ENCODE measurements at regions not wholly inside any gene's neighbourhood (a gene's known extent, or its start where the extent isn't known, plus 50 kb on each side); places are given as distances from the start of the nearest gene placed in this dataset.

DNA sequence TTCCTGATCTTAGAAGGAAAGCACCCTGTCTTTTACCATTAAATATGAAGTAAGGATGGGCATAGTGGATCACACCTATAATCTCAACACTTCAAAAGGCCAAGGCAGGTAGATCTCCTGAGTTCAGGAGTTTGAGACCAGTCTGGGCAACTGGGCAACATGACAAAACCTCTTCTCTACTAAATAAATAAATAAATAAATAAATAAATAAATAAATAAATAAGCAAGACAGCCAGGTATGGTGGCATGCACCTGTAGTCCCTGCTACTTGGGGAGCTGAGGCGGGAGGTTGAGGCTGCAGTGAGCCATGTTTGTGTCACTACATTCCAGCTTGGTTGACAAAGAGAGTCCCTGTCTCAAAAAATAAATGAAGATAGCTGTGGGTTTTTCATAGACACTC is 313.1 kb downstream of the RPS24 start:
- POLR2A ChIA-PET: no interaction called here
- Histone ChIP-seq H3K4me2 (ENCODE audit: low read length) (no peak overlapping the region), H3K79me2 (ENCODE audit: insufficient read depth, low read length) (no peaks in the 10 kb centered on the region), H3K9ac (ENCODE audit: low read length) (no peak overlapping the region), H3K4me3 (replicated peaks in 1 of 2; ENCODE audit: low read depth in 1 of 2, low read length in 2 of 2) (no peak overlapping the region), H3K27ac (ENCODE audit: low read depth, low read length) (no peak overlapping the region), H3K27me3 (ENCODE audit: insufficient read depth, low read length) (peaks cover 10% of the 10 kb centered on the region; the same call in 1 of the 2 replicates), H3K36me3 (ENCODE audit: control insufficient read depth in 1 of 2, insufficient read depth in 2 of 2, low read length in 2 of 2) (no peaks in the 10 kb centered on the region), H3K9me3 (ENCODE audit: control insufficient read depth in 1 of 2, insufficient read depth in 1 of 2, low read depth in 1 of 2, low read length in 2 of 2) (no peaks in the 10 kb centered on the region), H3K4me1 (ENCODE audit: control insufficient read depth in 1 of 2, insufficient read depth in 2 of 2, low read length in 2 of 2) (no peaks in the 10 kb centered on the region), H4K20me1 (ENCODE audit: insufficient read depth) (no peaks in the 10 kb centered on the region), H3K9me2 (ENCODE audit: insufficient read depth) (no peaks in the 10 kb centered on the region), H2AFZ (ENCODE audit: low read depth, low read length, poor library complexity, severe bottlenecking) (no peak overlapping the region)
- TF ChIP-seq, protein P1, sequence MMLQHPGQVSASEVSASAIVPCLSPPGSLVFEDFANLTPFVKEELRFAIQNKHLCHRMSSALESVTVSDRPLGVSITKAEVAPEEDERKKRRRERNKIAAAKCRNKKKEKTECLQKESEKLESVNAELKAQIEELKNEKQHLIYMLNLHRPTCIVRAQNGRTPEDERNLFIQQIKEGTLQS (IDR thresholded peaks at IDR 0.05): no peak
- TF ChIP-seq ZNF274 (IDR thresholded peaks at IDR 0.05; ENCODE audit: low read depth, low read length) (no peak), FOSL1 (IDR thresholded peaks at IDR 0.05; ENCODE audit: low read depth) (no peak), EZH2phosphoT487 (IDR thresholded peaks at IDR 0.05; ENCODE audit: borderline replicate concordance) (no peak), SIN3A (IDR thresholded peaks at IDR 0.05; ENCODE audit: low read depth) (no peak)
- TF ChIP-seq, protein P2, sequence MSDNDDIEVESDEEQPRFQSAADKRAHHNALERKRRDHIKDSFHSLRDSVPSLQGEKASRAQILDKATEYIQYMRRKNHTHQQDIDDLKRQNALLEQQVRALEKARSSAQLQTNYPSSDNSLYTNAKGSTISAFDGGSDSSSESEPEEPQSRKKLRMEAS (IDR thresholded peaks at IDR 0.05): no peak
- RAD21 ChIA-PET (ENCODE audit: low non-redundant PET in 1 of 2, low total read pairs in 2 of 2, uncharacterized antibody in 2 of 2, unreplicated experiment in 2 of 2): no interaction called here
- BruUV-seq (replicated peaks): no TSS peak
- CTCF ChIA-PET: no interaction called here
- ATAC-seq (no peak), DNase-seq (ENCODE audit: low read depth, low spot score) (no peak)
- intact Hi-C loops (cut with micrococcal nuclease): no loop called here

DNA sequence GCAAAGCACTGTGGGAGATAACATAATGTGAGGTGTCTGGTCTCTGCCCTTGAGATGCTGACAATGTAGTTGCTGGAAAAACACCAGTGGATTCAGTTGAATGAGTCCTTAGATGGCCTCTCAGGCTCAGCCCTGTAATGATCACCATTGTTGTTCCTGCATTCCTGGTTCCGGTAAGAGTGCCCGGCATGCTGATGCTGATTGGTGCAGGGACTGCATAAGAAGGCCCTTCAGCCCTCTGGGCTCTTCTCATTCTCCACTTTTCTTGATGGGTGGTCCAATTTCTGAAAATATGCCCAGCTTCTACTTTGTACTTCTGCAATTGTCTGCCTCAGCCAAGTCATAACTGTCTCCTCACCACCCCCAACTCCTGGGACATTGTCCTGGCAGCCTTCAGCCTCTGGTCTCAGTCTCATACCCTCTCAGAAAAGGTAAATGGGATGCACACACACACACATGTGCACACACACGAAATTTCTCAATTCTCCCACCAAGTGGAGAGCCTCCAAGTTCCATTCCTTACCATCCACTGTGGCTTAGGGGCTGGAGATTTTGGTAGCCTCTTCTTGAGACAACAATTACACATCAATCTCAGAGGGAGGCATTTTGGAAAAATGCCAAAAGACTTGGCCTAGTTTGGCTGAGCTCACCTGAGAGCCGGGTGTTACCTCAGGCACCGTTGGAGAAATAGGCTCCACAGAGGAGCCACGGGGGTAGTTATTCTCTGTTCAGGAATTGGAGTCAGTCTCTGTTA is 314.9 kb downstream of the RPS24 start:
- Histone ChIP-seq H3K9me2 (ENCODE audit: insufficient read depth) (no peaks in the 10 kb centered on the region), H4K20me1 (ENCODE audit: insufficient read depth) (no peaks in the 10 kb centered on the region), H3K4me2 (ENCODE audit: low read length) (no peak overlapping the region), H2AFZ (ENCODE audit: low read depth, low read length, poor library complexity, severe bottlenecking) (no peak overlapping the region), H3K27me3 (ENCODE audit: insufficient read depth, low read length) (peaks cover 10% of the 10 kb centered on the region; the same call in 1 of the 2 replicates), H3K4me3 (replicated peaks in 1 of 2; ENCODE audit: low read depth in 1 of 2, low read length in 2 of 2) (no peak overlapping the region), H3K9me3 (ENCODE audit: control insufficient read depth in 1 of 2, insufficient read depth in 1 of 2, low read depth in 1 of 2, low read length in 2 of 2) (no peaks in the 10 kb centered on the region), H3K4me1 (ENCODE audit: control insufficient read depth in 1 of 2, insufficient read depth in 2 of 2, low read length in 2 of 2) (no peaks in the 10 kb centered on the region), H3K9ac (ENCODE audit: low read length) (no peak overlapping the region), H3K79me2 (ENCODE audit: insufficient read depth, low read length) (no peaks in the 10 kb centered on the region), H3K27ac (ENCODE audit: low read depth, low read length) (no peak overlapping the region), H3K36me3 (ENCODE audit: control insufficient read depth in 1 of 2, insufficient read depth in 2 of 2, low read length in 2 of 2) (no peaks in the 10 kb centered on the region)
- ATAC-seq: no peak
- ChIA-PET POLR2A (no interaction called here), CTCF (no interaction called here), RAD21 (ENCODE audit: low non-redundant PET in 1 of 2, low total read pairs in 2 of 2, uncharacterized antibody in 2 of 2, unreplicated experiment in 2 of 2) (no interaction called here)
- TF ChIP-seq POLR2A (IDR thresholded peaks at IDR 0.05; ENCODE audit: borderline replicate concordance, extremely low read depth, insufficient read depth, insufficient read length) (no peak), ZNF274 (IDR thresholded peaks at IDR 0.05; ENCODE audit: low read depth, low read length) (no peak), SP1 (IDR thresholded peaks at IDR 0.05; ENCODE audit: low read depth) (no peak), YY1 (IDR thresholded peaks at IDR 0.05; ENCODE audit: extremely low read depth, insufficient replicate concordance, low read depth, low read length) (no peak), SIN3A (IDR thresholded peaks at IDR 0.05; ENCODE audit: low read depth) (no peak), EGR1 (IDR thresholded peaks at IDR 0.05; ENCODE audit: low read depth) (no peak), FOSL1 (IDR thresholded peaks at IDR 0.05; ENCODE audit: low read depth) (no peak), CBX3 (IDR thresholded peaks at IDR 0.05; ENCODE audit: low read depth) (no peak)
- TF ChIP-seq, protein P1 (IDR thresholded peaks at IDR 0.05): no peak
- TF ChIP-seq, protein P3, sequence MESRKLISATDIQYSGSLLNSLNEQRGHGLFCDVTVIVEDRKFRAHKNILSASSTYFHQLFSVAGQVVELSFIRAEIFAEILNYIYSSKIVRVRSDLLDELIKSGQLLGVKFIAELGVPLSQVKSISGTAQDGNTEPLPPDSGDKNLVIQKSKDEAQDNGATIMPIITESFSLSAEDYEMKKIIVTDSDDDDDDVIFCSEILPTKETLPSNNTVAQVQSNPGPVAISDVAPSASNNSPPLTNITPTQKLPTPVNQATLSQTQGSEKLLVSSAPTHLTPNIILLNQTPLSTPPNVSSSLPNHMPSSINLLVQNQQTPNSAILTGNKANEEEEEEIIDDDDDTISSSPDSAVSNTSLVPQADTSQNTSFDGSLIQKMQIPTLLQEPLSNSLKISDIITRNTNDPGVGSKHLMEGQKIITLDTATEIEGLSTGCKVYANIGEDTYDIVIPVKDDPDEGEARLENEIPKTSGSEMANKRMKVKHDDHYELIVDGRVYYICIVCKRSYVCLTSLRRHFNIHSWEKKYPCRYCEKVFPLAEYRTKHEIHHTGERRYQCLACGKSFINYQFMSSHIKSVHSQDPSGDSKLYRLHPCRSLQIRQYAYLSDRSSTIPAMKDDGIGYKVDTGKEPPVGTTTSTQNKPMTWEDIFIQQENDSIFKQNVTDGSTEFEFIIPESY (IDR thresholded peaks at IDR 0.05; ENCODE audit: extremely low read depth, insufficient replicate concordance, low read length): no peak
- TF ChIP-seq, protein P2 (IDR thresholded peaks at IDR 0.05): no peak
- BruUV-seq (replicated peaks): no TSS peak
- no peak for DNase-seq (ENCODE audit: low read depth, low spot score)
- intact Hi-C loops (cut with micrococcal nuclease): no loop called here

Measured in HCT116 (cell line).